ENCODE measurements at regions not wholly inside any gene's neighbourhood (a gene's known extent, or its start where the extent isn't known, plus 50 kb on each side); places are given as distances from the start of the nearest gene placed in this dataset.

DNA sequence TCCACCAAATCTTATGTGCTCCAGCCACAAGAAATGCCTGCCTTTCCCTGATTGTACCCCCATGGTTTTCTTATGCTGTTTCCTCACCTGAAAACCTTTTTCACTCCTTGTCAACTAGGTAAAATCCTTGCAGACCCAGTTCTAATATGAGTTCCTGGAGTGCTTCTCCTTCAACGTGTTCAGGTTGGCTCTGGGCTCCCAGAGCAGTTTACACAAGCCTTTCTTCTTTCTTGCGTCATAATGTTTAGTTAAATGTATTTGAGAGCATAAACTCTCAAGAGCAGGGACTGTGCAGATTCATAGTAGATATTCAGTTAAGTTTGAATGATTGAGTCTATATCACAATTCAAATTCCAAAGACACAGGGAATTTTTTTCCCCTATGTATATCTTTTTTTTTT is 484.8 kb upstream of the CCDC196 start:
- no peaks in the 10 kb centered on the region for H3K27me3 ChIP-seq (ENCODE audit: insufficient read depth)
- TF ChIP-seq ZNF114 (CRISPR knock-in tag; IDR thresholded peaks at IDR 0.05) (no peak), EZH2 (IDR thresholded peaks at IDR 0.05; ENCODE audit: low read depth, unreplicated experiment) (no peak), CTCF (conservative IDR thresholded peaks at IDR 0.05; ENCODE audit: low read depth in 2 of 2) (no peak), STAT1 (IDR thresholded peaks at IDR 0.05; ENCODE audit: unreplicated experiment) (no peak)
- TF ChIP-seq, protein P1, sequence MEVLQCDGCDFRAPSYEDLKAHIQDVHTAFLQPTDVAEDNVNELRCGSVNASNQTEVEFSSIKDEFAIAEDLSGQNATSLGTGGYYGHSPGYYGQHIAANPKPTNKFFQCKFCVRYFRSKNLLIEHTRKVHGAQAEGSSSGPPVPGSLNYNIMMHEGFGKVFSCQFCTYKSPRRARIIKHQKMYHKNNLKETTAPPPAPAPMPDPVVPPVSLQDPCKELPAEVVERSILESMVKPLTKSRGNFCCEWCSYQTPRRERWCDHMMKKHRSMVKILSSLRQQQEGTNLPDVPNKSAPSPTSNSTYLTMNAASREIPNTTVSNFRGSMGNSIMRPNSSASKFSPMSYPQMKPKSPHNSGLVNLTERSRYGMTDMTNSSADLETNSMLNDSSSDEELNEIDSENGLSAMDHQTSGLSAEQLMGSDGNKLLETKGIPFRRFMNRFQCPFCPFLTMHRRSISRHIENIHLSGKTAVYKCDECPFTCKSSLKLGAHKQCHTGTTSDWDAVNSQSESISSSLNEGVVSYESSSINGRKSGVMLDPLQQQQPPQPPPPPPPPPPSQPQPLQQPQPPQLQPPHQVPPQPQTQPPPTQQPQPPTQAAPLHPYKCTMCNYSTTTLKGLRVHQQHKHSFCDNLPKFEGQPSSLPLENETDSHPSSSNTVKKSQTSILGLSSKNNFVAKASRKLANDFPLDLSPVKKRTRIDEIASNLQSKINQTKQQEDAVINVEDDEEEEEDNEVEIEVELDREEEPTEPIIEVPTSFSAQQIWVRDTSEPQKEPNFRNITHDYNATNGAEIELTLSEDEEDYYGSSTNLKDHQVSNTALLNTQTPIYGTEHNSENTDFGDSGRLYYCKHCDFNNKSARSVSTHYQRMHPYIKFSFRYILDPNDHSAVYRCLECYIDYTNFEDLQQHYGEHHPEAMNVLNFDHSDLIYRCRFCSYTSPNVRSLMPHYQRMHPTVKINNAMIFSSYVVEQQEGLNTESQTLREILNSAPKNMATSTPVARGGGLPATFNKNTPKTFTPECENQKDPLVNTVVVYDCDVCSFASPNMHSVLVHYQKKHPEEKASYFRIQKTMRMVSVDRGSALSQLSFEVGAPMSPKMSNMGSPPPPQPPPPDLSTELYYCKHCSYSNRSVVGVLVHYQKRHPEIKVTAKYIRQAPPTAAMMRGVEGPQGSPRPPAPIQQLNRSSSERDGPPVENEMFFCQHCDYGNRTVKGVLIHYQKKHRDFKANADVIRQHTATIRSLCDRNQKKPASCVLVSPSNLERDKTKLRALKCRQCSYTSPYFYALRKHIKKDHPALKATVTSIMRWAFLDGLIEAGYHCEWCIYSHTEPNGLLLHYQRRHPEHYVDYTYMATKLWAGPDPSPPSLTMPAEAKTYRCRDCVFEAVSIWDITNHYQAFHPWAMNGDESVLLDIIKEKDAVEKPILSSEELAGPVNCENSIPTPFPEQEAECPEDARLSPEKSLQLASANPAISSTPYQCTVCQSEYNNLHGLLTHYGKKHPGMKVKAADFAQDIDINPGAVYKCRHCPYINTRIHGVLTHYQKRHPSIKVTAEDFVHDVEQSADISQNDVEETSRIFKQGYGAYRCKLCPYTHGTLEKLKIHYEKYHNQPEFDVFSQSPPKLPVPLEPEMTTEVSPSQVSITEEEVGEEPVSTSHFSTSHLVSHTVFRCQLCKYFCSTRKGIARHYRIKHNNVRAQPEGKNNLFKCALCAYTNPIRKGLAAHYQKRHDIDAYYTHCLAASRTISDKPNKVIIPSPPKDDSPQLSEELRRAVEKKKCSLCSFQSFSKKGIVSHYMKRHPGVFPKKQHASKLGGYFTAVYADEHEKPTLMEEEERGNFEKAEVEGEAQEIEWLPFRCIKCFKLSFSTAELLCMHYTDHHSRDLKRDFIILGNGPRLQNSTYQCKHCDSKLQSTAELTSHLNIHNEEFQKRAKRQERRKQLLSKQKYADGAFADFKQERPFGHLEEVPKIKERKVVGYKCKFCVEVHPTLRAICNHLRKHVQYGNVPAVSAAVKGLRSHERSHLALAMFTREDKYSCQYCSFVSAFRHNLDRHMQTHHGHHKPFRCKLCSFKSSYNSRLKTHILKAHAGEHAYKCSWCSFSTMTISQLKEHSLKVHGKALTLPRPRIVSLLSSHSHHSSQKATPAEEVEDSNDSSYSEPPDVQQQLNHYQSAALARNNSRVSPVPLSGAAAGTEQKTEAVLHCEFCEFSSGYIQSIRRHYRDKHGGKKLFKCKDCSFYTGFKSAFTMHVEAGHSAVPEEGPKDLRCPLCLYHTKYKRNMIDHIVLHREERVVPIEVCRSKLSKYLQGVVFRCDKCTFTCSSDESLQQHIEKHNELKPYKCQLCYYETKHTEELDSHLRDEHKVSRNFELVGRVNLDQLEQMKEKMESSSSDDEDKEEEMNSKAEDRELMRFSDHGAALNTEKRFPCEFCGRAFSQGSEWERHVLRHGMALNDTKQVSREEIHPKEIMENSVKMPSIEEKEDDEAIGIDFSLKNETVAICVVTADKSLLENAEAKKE (CRISPR knock-in tag; IDR thresholded peaks at IDR 0.05), result no peak

More for the DNA sequence above, 484.8 kb upstream of the CCDC196 start:
- Mint-ChIP-seq H3K27me3 (ENCODE audit: insufficient read depth, low read depth, poor library complexity) (peaks cover 2% of the 10 kb centered on the region), H3K4me3 (no peak overlapping the region), H3K4me1 (peaks cover 17% of the 10 kb centered on the region), H3K27ac (no peak overlapping the region; the same call in 1 of the 2 replicates), H3K36me3 (ENCODE audit: low read depth) (peaks cover 35% of the 10 kb centered on the region; the same call in 2 of the 3 replicates), H3K9me3 (peaks cover 56% of the 10 kb centered on the region)
- Histone ChIP-seq H3K4me1 (ENCODE audit: insufficient read depth) (no peaks in the 10 kb centered on the region), H3K4me3 (no peak overlapping the region), H2AFZ (no peak overlapping the region), H3K79me2 (replicated peaks; ENCODE audit: insufficient read depth) (no peaks in the 10 kb centered on the region), H3K36me3 (ENCODE audit: insufficient read depth) (peaks cover 6% of the 10 kb centered on the region; the same call in 1 of the 2 replicates), H4K20me1 (replicated peaks; ENCODE audit: insufficient read depth) (no peaks in the 10 kb centered on the region), H3F3A (replicated peaks; ENCODE audit: low read depth) (no peaks in the 10 kb centered on the region), H3K27ac (ENCODE audit: low read depth) (no peak overlapping the region), H3K9me2 (ENCODE audit: insufficient read depth) (peaks cover under 1% of the 10 kb centered on the region; the same call in 1 of the 2 replicates), H3K4me2 (no peak overlapping the region)
- DNase-seq (ENCODE audit: low spot score) (no peak), ATAC-seq (no peak)
